ENCODE measurements at regions not wholly inside any gene's neighbourhood (a gene's known extent, or its start where the extent isn't known, plus 50 kb on each side); places are given as distances from the start of the nearest gene placed in this dataset.

DNA sequence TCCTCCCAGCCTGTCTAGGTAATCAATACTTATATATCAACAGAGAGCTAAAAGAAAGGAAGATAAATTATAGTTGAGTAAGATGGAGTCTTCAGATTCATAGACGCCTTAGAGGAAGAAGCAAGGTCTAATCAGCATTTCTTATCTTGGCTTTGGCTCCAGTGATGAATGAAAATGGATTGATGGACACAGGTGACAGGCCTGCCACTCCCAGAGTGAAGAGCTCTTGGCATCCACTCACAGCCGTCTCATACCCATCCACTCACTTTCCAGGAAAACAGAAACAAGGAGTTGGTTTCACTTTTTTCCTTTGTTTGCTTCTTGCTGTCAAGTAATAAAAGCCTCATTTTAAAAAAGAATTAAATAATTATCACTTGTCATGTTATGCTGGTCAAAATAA, 168.2 kb downstream of the MFSD1 start:
- DNase-seq: no peak
- no peaks in the 10 kb centered on the region for H3K9me3 ChIP-seq
- no peaks in the 10 kb centered on the region for H3K36me3 ChIP-seq
- H3K4me1 ChIP-seq: no peaks in the 10 kb centered on the region
- no peak overlapping the region for H3K27ac ChIP-seq
- TF ChIP-seq CTCF (IDR thresholded peaks at IDR 0.05): no peak
- H3K27me3 ChIP-seq: no peaks in the 10 kb centered on the region
- intact Hi-C loops (cut with DNase I; ENCODE audit: low total_unique reads): no loop called here
- no peak overlapping the region for H3K4me3 ChIP-seq

- TF ChIP-seq CTCF (IDR thresholded peaks at IDR 0.05): no peak
- Histone ChIP-seq H3K27me3 (no peaks in the 10 kb centered on the region), H3K27ac (no peak overlapping the region), H3K4me3 (no peak overlapping the region), H3K36me3 (no peaks in the 10 kb centered on the region), H3K4me1 (no peaks in the 10 kb centered on the region), H3K9me3 (no peaks in the 10 kb centered on the region)
- intact Hi-C loops (cut with DNase I; ENCODE audit: low total_unique reads): no loop called here
- DNase-seq: no peak
Measured at GRCh38 chr3:158974904-158975303, 173.1 kb downstream of the MFSD1 start.

GRCh38 chr3:158976966-158977365, 175.1 kb downstream of the MFSD1 start:
- H3K27me3 ChIP-seq: no peaks in the 10 kb centered on the region
- no peak for DNase-seq
- no peaks in the 10 kb centered on the region for H3K4me1 ChIP-seq
- H3K9me3 ChIP-seq: no peaks in the 10 kb centered on the region
- H3K27ac ChIP-seq: no peak overlapping the region
- H3K4me3 ChIP-seq: no peak overlapping the region
- TF ChIP-seq CTCF (IDR thresholded peaks at IDR 0.05): no peak
- H3K36me3 ChIP-seq: no peaks in the 10 kb centered on the region
- intact Hi-C loops (cut with DNase I; ENCODE audit: low total_unique reads): no loop called here

DNA sequence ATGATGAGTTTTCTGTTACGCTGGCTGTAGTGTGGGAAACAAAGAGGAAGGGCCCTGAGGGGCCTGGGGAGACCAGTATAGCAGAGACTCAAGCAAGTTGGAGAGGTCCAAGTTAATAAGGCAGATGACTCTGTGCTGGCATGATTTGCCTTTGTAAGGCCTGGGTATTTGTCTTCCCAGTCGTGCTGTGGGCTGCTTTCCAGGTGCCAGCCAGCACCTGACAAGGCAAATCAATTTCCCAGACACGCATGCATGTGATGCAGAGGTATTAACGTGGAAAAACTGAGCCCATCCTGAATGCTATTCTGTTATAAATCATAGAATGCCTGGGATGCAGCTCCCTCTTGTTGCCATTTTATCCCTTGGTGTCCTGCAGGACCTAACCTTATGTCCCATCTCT, 175.6 kb downstream of the MFSD1 start:
- no peaks in the 10 kb centered on the region for H3K27me3 ChIP-seq
- H3K9me3 ChIP-seq: no peaks in the 10 kb centered on the region
- H3K4me3 ChIP-seq: no peak overlapping the region
- no peak for TF ChIP-seq CTCF (IDR thresholded peaks at IDR 0.05)
- no peaks in the 10 kb centered on the region for H3K4me1 ChIP-seq
- H3K36me3 ChIP-seq: no peaks in the 10 kb centered on the region
- H3K27ac ChIP-seq: no peak overlapping the region
- no peak for DNase-seq
- intact Hi-C loops (cut with DNase I; ENCODE audit: low total_unique reads): no loop called here

GRCh38 chr3:158983216-158984099, 181.6 kb downstream of the MFSD1 start:
- no peak for TF ChIP-seq CTCF (IDR thresholded peaks at IDR 0.05)
- intact Hi-C loops (cut with DNase I; ENCODE audit: low total_unique reads): no loop called here

More at GRCh38 chr3:158983216-158984099, 181.6 kb downstream of the MFSD1 start:
- no peaks in the 10 kb centered on the region for H3K36me3 ChIP-seq
- no peaks in the 10 kb centered on the region for H3K9me3 ChIP-seq
- no peaks in the 10 kb centered on the region for H3K27me3 ChIP-seq
- no peaks in the 10 kb centered on the region for H3K4me1 ChIP-seq
- no peak overlapping the region for H3K4me3 ChIP-seq
- no peak for DNase-seq
- no peak overlapping the region for H3K27ac ChIP-seq
